Neural cell (in vitro differentiated cells): ENCODE measurements at regions not wholly inside any gene's neighbourhood (a gene's known extent, or its start where the extent isn't known, plus 50 kb on each side); places are given as distances from the start of the nearest gene placed in this dataset.

Source experiments
- H2AFZ ChIP-seq: fragments of 200-600, 300-800 bp; sonication (generic), shearing (Covaris generic); 2 replicates; pipeline ENCODE4 v1.6.0; 2014; ENCODE audit warnings: low read depth, mild to moderate bottlenecking, antibody characterized with exemption, low read length, moderate library complexity
- H3F3A ChIP-seq: fragments of 200-600 bp; shearing (Covaris generic); 2 replicates; pipeline ENCODE4 v1.6.1; 2016; ENCODE audit warnings: mild to moderate bottlenecking, moderate library complexity, mixed read lengths, antibody characterized with exemption, low read length; ENCODE audit not compliant: insufficient read depth, poor library complexity, severe bottlenecking
- H3K27ac ChIP-seq: fragments of 200-600, 300-800 bp; sonication (generic), shearing (Covaris generic); 2 replicates; pipeline ENCODE4 v1.5.1; 2014; ENCODE audit warnings: mild to moderate bottlenecking, low read length, moderate library complexity
- H3K27me3 ChIP-seq: fragments of 300-800, 200-600 bp; sonication (generic), shearing (Covaris generic); 2 replicates; pipeline ENCODE4 v1.6.0; 2014; ENCODE audit warnings: mild to moderate bottlenecking, low read depth, low read length, moderate library complexity; ENCODE audit not compliant: insufficient read depth
- H3K36me3 ChIP-seq: fragments of 300-800, 200-600 bp; sonication (generic), shearing (Covaris generic); 2 replicates; pipeline ENCODE4 v1.5.1; 2014; ENCODE audit warnings: mild to moderate bottlenecking, antibody characterized with exemption, low read length, moderate library complexity; ENCODE audit not compliant: insufficient read depth
- H3K4me2 ChIP-seq: fragments of 300-800, 200-600 bp; sonication (generic), shearing (Covaris generic); 2 replicates; pipeline ENCODE4 v1.6.0; 2014; ENCODE audit warnings: mild to moderate bottlenecking, low read length
- H3K4me3 ChIP-seq: fragments of 300-800, 200-600 bp; sonication (generic), shearing (Covaris generic); 2 replicates; pipeline ENCODE4 v1.5.1; 2014; ENCODE audit warnings: mild to moderate bottlenecking, low read length, moderate library complexity
- H3K79me2 ChIP-seq: fragments of 200-600 bp; shearing (Covaris generic); replicated peaks from 2 replicates; pipeline ENCODE4 v1.6.0; 2014; ENCODE audit warnings: mild to moderate bottlenecking, low read length, moderate library complexity; ENCODE audit not compliant: insufficient read depth
- H3K9ac ChIP-seq: fragments of 300-800, 200-600 bp; sonication (generic), shearing (Covaris generic); 2 replicates; pipeline ENCODE4 v1.6.1; 2016; ENCODE audit warnings: mild to moderate bottlenecking, low read length, mixed read lengths
- H3K9me2 ChIP-seq: fragments of 200-600 bp; shearing (Covaris generic); 2 replicates; pipeline ENCODE4 v1.6.1; 2016; ENCODE audit warnings: mild to moderate bottlenecking, low read length, mixed read lengths; ENCODE audit not compliant: insufficient read depth
- H3K9me3 ChIP-seq: fragments of 200-600, 300-800 bp; sonication (generic), shearing (Covaris generic); 2 replicates; pipeline ENCODE4 v1.6.1; 2016; ENCODE audit warnings: mild to moderate bottlenecking, mixed run types, low read length, moderate library complexity, mixed read lengths
- H4K20me1 ChIP-seq: fragments of 200-600 bp; shearing (Covaris generic); 2 replicates; pipeline ENCODE4 v1.6.1; 2016; ENCODE audit warnings: mild to moderate bottlenecking, mixed run types; ENCODE audit not compliant: insufficient read depth
- CTCF ChIP-seq: fragments of 450-650 bp; IDR thresholded peaks from 2 replicates; pipeline ENCODE4 v1.5.1; 2014; ENCODE audit warnings: antibody characterized with exemption, mild to moderate bottlenecking, moderate library complexity; ENCODE audit not compliant: poor library complexity, severe bottlenecking
- EP300 ChIP-seq: fragments of 450-650 bp; conservative IDR thresholded peaks from 2 replicates; pipeline ENCODE4 v1.6.1; 2014; ENCODE audit warnings: antibody characterized with exemption, mild to moderate bottlenecking, moderate library complexity; ENCODE audit not compliant: poor library complexity, severe bottlenecking
- EZH2 ChIP-seq: fragments of 200-600, 300-800 bp; shearing (Covaris generic), sonication (generic); IDR thresholded peaks from 2 replicates; pipeline ENCODE4 v1.6.1; 2014; ENCODE audit warnings: antibody characterized with exemption, low read length, borderline replicate concordance, mild to moderate bottlenecking; ENCODE audit not compliant: insufficient read depth, poor library complexity, severe bottlenecking
- MXI1 ChIP-seq: fragments of 450-650 bp; conservative IDR thresholded peaks from 2 replicates; pipeline ENCODE4 v1.6.1; 2014; ENCODE audit warnings: antibody characterized with exemption, mild to moderate bottlenecking; ENCODE audit not compliant: poor library complexity, severe bottlenecking
- POLR2AphosphoS5 ChIP-seq: IDR thresholded peaks from 2 replicates; pipeline ENCODE4 v1.6.1; 2012
- RAD21 ChIP-seq: fragments of 450-650 bp; conservative IDR thresholded peaks from 2 replicates; pipeline ENCODE4 v1.6.1; 2014; ENCODE audit warnings: antibody characterized with exemption, mild to moderate bottlenecking, moderate library complexity
- REST ChIP-seq: IDR thresholded peaks from 2 replicates; pipeline ENCODE4 v1.6.1; 2012; ENCODE audit warnings: borderline replicate concordance
- SMC3 ChIP-seq: fragments of 450-650 bp; conservative IDR thresholded peaks from 2 replicates; pipeline ENCODE4 v1.6.1; 2014; ENCODE audit warnings: antibody characterized with exemption, mild to moderate bottlenecking, moderate library complexity; ENCODE audit not compliant: poor library complexity
- TAF1 ChIP-seq: IDR thresholded peaks from 2 replicates; pipeline ENCODE4 v1.6.1; 2012; ENCODE audit warnings: low read depth

GRCh38 chr17:6195123-6195522 is 124.9 kb downstream of the WSCD1 start:
- H3K27ac ChIP-seq: no peak overlapping the region
- H3K36me3 ChIP-seq: no peaks in the 10 kb centered on the region
- H2AFZ ChIP-seq: no peak overlapping the region
- no peaks in the 10 kb centered on the region for H3F3A ChIP-seq
- TF ChIP-seq REST (no peak), MXI1 (no peak), RAD21 (no peak), TAF1 (no peak), SMC3 (no peak), CTCF (no peak), EP300 (no peak), POLR2AphosphoS5 (no peak), EZH2 (no peak)
- no peak overlapping the region for H3K4me3 ChIP-seq
- H3K9me3 ChIP-seq: no peaks in the 10 kb centered on the region
- no peaks in the 10 kb centered on the region for H3K79me2 ChIP-seq
- no peak overlapping the region for H3K4me2 ChIP-seq
- H3K27me3 ChIP-seq: no peaks in the 10 kb centered on the region
- no peak overlapping the region for H3K9ac ChIP-seq
- H3K9me2 ChIP-seq: no peaks in the 10 kb centered on the region
- H4K20me1 ChIP-seq: no peaks in the 10 kb centered on the region

GRCh38 chr17:6191405-6192324 is 121.5 kb downstream of the WSCD1 start:
- no peaks in the 10 kb centered on the region for H3K9me2 ChIP-seq
- no peaks in the 10 kb centered on the region for H3K36me3 ChIP-seq
- H3K9me3 ChIP-seq: no peaks in the 10 kb centered on the region
- no peaks in the 10 kb centered on the region for H3K79me2 ChIP-seq
- no peaks in the 10 kb centered on the region for H3F3A ChIP-seq
- no peak overlapping the region for H2AFZ ChIP-seq
- no peak overlapping the region for H3K9ac ChIP-seq
- no peak overlapping the region for H3K4me2 ChIP-seq
- no peak overlapping the region for H3K27ac ChIP-seq
- no peak for TF ChIP-seq EP300
- no peak for TF ChIP-seq POLR2AphosphoS5
- TF ChIP-seq SMC3: no peak
- no peak for TF ChIP-seq CTCF
- TF ChIP-seq TAF1: no peak
- no peak for TF ChIP-seq RAD21
- TF ChIP-seq MXI1: no peak
- no peak for TF ChIP-seq EZH2
- no peak for TF ChIP-seq REST
- H4K20me1 ChIP-seq: no peaks in the 10 kb centered on the region
- no peak overlapping the region for H3K4me3 ChIP-seq
- no peaks in the 10 kb centered on the region for H3K27me3 ChIP-seq
